ENCODE measurements at regions not wholly inside any gene's neighbourhood (a gene's known extent, or its start where the extent isn't known, plus 50 kb on each side); places are given as distances from the start of the nearest gene placed in this dataset.

- Mint-ChIP-seq H3K4me1 (peaks cover 26% of the 10 kb centered on the region), H3K4me3 (no peak overlapping the region), H3K27me3 (ENCODE audit: insufficient read depth, low read depth, poor library complexity) (peaks cover 4% of the 10 kb centered on the region), H3K9me3 (no peaks in the 10 kb centered on the region; the same call in 2 of the 3 replicates), H3K27ac (no peak overlapping the region), H3K36me3 (ENCODE audit: low read depth) (peaks cover 5% of the 10 kb centered on the region; the same call in 1 of the 3 replicates)
- Histone ChIP-seq H3K79me2 (replicated peaks; ENCODE audit: insufficient read depth) (no peaks in the 10 kb centered on the region), H3K36me3 (ENCODE audit: insufficient read depth) (no peaks in the 10 kb centered on the region), H4K20me1 (replicated peaks; ENCODE audit: insufficient read depth) (no peaks in the 10 kb centered on the region), H3K9me2 (ENCODE audit: insufficient read depth) (no peaks in the 10 kb centered on the region), H3K4me3 (no peak overlapping the region), H3K27ac (ENCODE audit: low read depth) (no peak overlapping the region), H3K4me1 (ENCODE audit: insufficient read depth) (peaks cover 17% of the 10 kb centered on the region), H3K4me2 (no peak overlapping the region), H3F3A (replicated peaks; ENCODE audit: low read depth) (no peaks in the 10 kb centered on the region), H2AFZ (no peak overlapping the region), H3K27me3 (ENCODE audit: insufficient read depth) (no peaks in the 10 kb centered on the region)
- DNase-seq (ENCODE audit: low spot score) (peak; percentile 39), ATAC-seq (no peak)
- no peak for TF ChIP-seq CTCF (conservative IDR thresholded peaks at IDR 0.05; ENCODE audit: low read depth in 2 of 2)
- TF ChIP-seq ZNF462 (CRISPR knock-in tag; IDR thresholded peaks at IDR 0.05): no peak
- TF ChIP-seq EZH2 (IDR thresholded peaks at IDR 0.05; ENCODE audit: low read depth, unreplicated experiment): no peak
- TF ChIP-seq, protein P1, sequence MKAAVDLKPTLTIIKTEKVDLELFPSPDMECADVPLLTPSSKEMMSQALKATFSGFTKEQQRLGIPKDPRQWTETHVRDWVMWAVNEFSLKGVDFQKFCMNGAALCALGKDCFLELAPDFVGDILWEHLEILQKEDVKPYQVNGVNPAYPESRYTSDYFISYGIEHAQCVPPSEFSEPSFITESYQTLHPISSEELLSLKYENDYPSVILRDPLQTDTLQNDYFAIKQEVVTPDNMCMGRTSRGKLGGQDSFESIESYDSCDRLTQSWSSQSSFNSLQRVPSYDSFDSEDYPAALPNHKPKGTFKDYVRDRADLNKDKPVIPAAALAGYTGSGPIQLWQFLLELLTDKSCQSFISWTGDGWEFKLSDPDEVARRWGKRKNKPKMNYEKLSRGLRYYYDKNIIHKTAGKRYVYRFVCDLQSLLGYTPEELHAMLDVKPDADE (IDR thresholded peaks at IDR 0.05): no peak
- TF ChIP-seq, protein P2, sequence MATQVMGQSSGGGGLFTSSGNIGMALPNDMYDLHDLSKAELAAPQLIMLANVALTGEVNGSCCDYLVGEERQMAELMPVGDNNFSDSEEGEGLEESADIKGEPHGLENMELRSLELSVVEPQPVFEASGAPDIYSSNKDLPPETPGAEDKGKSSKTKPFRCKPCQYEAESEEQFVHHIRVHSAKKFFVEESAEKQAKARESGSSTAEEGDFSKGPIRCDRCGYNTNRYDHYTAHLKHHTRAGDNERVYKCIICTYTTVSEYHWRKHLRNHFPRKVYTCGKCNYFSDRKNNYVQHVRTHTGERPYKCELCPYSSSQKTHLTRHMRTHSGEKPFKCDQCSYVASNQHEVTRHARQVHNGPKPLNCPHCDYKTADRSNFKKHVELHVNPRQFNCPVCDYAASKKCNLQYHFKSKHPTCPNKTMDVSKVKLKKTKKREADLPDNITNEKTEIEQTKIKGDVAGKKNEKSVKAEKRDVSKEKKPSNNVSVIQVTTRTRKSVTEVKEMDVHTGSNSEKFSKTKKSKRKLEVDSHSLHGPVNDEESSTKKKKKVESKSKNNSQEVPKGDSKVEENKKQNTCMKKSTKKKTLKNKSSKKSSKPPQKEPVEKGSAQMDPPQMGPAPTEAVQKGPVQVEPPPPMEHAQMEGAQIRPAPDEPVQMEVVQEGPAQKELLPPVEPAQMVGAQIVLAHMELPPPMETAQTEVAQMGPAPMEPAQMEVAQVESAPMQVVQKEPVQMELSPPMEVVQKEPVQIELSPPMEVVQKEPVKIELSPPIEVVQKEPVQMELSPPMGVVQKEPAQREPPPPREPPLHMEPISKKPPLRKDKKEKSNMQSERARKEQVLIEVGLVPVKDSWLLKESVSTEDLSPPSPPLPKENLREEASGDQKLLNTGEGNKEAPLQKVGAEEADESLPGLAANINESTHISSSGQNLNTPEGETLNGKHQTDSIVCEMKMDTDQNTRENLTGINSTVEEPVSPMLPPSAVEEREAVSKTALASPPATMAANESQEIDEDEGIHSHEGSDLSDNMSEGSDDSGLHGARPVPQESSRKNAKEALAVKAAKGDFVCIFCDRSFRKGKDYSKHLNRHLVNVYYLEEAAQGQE (IDR thresholded peaks at IDR 0.05; ENCODE audit: unreplicated experiment): no peak
- TF ChIP-seq CREB1 (CRISPR knock-in tag; IDR thresholded peaks at IDR 0.05; ENCODE audit: low read depth): no peak
- TF ChIP-seq EZH2phosphoT487 (IDR thresholded peaks at IDR 0.05; ENCODE audit: unreplicated experiment): no peak
- no peak for TF ChIP-seq STAT1 (IDR thresholded peaks at IDR 0.05; ENCODE audit: unreplicated experiment)
These were observed 235.5 kb downstream of the OPA1 start for GRCh38 chr3:193828477-193828876.
